Common myeloid progenitor, CD34-positive (primary cell): ENCODE measurements at regions not wholly inside any gene's neighbourhood (a gene's known extent, or its start where the extent isn't known, plus 50 kb on each side); places are given as distances from the start of the nearest gene placed in this dataset.

ENCODE experiments used
- CTCF ChIA-PET: fragments of 350-600 bp; sonication (Branson Sonifier 250); formaldehyde crosslinking; loops from one replicate; lab custom pipeline; 2021; ENCODE audit warnings: antibody characterized with exemption; lab: Charles Lee
- POLR2A ChIA-PET: fragments of 350-600 bp; sonication (Branson Sonifier 250); formaldehyde crosslinking; loops from one replicate; lab custom pipeline; 2021; ENCODE audit warnings: antibody characterized with exemption; lab: Charles Lee
- DNase-seq, 3 donors: peaks; one replicate each; pipeline versions ENCODE4 v3.0.0 to v3.0.0-alpha.2; 2013
- H3K27ac ChIP-seq, 2 experiments: 1 replicate in 1 of 2; 2 replicates in 1 of 2; pipeline ENCODE4 v1.7.0; 2013; ENCODE audit warnings: inconsistent platforms in 2 of 2, low read length in 2 of 2, mild to moderate bottlenecking in 2 of 2, low read depth in 1 of 2, moderate library complexity in 1 of 2; ENCODE audit not compliant: severe bottlenecking in 2 of 2, insufficient read depth in 1 of 2, poor library complexity in 1 of 2
- H3K27me3 ChIP-seq, 5 experiments: replicated peaks in 2 of 5; 1 replicate in 3 of 5; 2 replicates in 2 of 5; pipeline versions ENCODE4 v1.6.1 to v1.7.0; 2013; ENCODE audit warnings: low read length in 4 of 5, mild to moderate bottlenecking in 2 of 5, moderate library complexity in 2 of 5, inconsistent platforms in 1 of 5; ENCODE audit not compliant: insufficient read depth in 5 of 5, control insufficient read depth in 4 of 5
- H3K36me3 ChIP-seq, 4 experiments: 1 replicate in 2 of 4; 2 replicates in 2 of 4; pipeline versions ENCODE4 v1.6.1 to v1.7.0; 2013; ENCODE audit warnings: low read length in 3 of 4, control low read depth in 1 of 4, mild to moderate bottlenecking in 1 of 4; ENCODE audit not compliant: control insufficient read depth in 4 of 4, insufficient read depth in 4 of 4
- H3K4me1 ChIP-seq, 4 experiments: 1 replicate in 3 of 4; 2 replicates in 1 of 4; pipeline versions ENCODE4 v1.6.1 to v1.7.1; 2013; ENCODE audit warnings: low read length in 3 of 4, mild to moderate bottlenecking in 3 of 4, control low read depth in 1 of 4, inconsistent platforms in 1 of 4, moderate library complexity in 1 of 4; ENCODE audit not compliant: control insufficient read depth in 4 of 4, insufficient read depth in 4 of 4; ENCODE audit errors: control extremely low read depth in 1 of 4
- H3K4me3 ChIP-seq, 7 experiments: 1 replicate in 4 of 7; 2 replicates in 3 of 7; pipeline versions ENCODE4 v1.5.1 to v1.7.0; 2013; ENCODE audit warnings: mild to moderate bottlenecking in 7 of 7, low read length in 6 of 7, moderate library complexity in 6 of 7, inconsistent platforms in 2 of 7, low read depth in 2 of 7, control low read depth in 1 of 7; ENCODE audit not compliant: insufficient read depth in 4 of 7, control insufficient read depth in 1 of 7; ENCODE audit errors: extremely low read depth in 1 of 7
- H3K9me3 ChIP-seq, 5 experiments: 1 replicate in 4 of 5; 2 replicates in 1 of 5; pipeline versions ENCODE4 v1.6.1 to v1.7.1; 2013; ENCODE audit warnings: low read length in 4 of 5, mild to moderate bottlenecking in 2 of 5, inconsistent platforms in 1 of 5, low read depth in 1 of 5, moderate library complexity in 1 of 5; ENCODE audit not compliant: control insufficient read depth in 4 of 5, insufficient read depth in 2 of 5; ENCODE audit errors: control extremely low read depth in 1 of 5
- WGBS: methylation state at CpG from one replicate; pipeline ENCODE4 v1.1.5; 2013; ENCODE audit not compliant: insufficient coverage; 5-methylcytosine and 5-hydroxymethylcytosine counted together

GRCh38 chr3:170717410-170718402 is 131.8 kb upstream of the SLC7A14 start:
- ChIA-PET POLR2A (no interaction called here), CTCF (interaction anchor here (1.1 kb wide), 1 partner anchor 13 kb away, joined by 3 read pairs; no protein-coding TSS in a partner anchor)
- Histone ChIP-seq H3K4me1 (no peaks in the 10 kb centered on the region), H3K9me3 (peaks cover 0 to 2% (median 2%) of the 10 kb centered on the region in 5 experiments), H3K27me3 (peaks cover 0 to 3% (median 0%) of the 10 kb centered on the region in 5 experiments), H3K27ac (no peak overlapping the region), H3K4me3 (no peak overlapping the region), H3K36me3 (no peaks in the 10 kb centered on the region)
- WGBS, result 100% methylated on average over 1 of the region's 6 CpGs
- no peak for DNase-seq

- Histone ChIP-seq H3K36me3 (no peaks in the 10 kb centered on the region), H3K9me3 (peaks cover 0 to 2% (median 2%) of the 10 kb centered on the region in 5 experiments), H3K27me3 (peaks cover 0 to 3% (median 2%) of the 10 kb centered on the region in 5 experiments), H3K4me3 (no peak overlapping the region), H3K4me1 (no peaks in the 10 kb centered on the region), H3K27ac (no peak overlapping the region)
- WGBS, result 83% methylated on average over 4 of the region's 5 CpGs
- CTCF ChIA-PET, result no interaction called here
- no peak for DNase-seq
- POLR2A ChIA-PET, result no interaction called here
Observed at GRCh38 chr3:170716172-170716805, 130.4 kb upstream of the SLC7A14 start.

- Histone ChIP-seq H3K27me3 (peaks cover 0 to 3% (median 2%) of the 10 kb centered on the region in 5 experiments), H3K4me1 (no peaks in the 10 kb centered on the region), H3K9me3 (peaks cover 0 to 12% (median 4%) of the 10 kb centered on the region in 5 experiments), H3K36me3 (no peaks in the 10 kb centered on the region), H3K27ac (no peak overlapping the region), H3K4me3 (no peak overlapping the region)
- DNase-seq, result no peak
- POLR2A ChIA-PET, result no interaction called here
- 100% methylated on average over 1 of the region's 3 CpGs for WGBS
- CTCF ChIA-PET, result no interaction called here
Observed at GRCh38 chr3:170714562-170715535, 129.0 kb upstream of the SLC7A14 start.

DNA sequence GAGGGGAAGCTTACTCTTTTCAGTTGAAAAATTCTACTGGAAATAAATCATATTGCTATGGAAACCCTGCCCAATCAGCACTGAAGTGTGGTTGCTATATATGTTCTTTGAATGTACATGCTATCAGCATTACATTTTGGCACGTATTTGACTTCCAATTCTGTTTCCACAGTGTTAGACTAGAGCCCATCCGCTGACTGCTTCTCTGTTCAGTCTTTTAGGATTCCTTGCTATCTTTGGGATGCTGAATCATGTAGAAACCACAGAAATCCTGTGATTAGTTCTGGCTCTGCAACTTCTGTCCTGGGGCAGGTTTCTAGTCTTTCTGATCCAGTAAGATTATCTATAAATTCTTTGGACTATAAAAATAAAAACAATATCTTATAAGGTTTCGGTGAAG is 128.2 kb upstream of the SLC7A14 start:
- no peak overlapping the region for H3K27ac ChIP-seq
- H3K4me1 ChIP-seq, result no peaks in the 10 kb centered on the region
- WGBS, result 95% methylated on average over 2 of the region's 3 CpGs
- H3K36me3 ChIP-seq, result no peaks in the 10 kb centered on the region
- CTCF ChIA-PET, result interaction anchor here (1.0 kb wide), 1 partner anchor 8 kb away, joined by 3 read pairs; no protein-coding TSS in a partner anchor
- H3K27me3 ChIP-seq, result peaks cover 0 to 3% (median 2%) of the 10 kb centered on the region in 5 experiments
- peaks cover 4 to 20% (median 8%) of the 10 kb centered on the region in 5 experiments for H3K9me3 ChIP-seq
- no peak for DNase-seq
- H3K4me3 ChIP-seq, result no peak overlapping the region
- POLR2A ChIA-PET, result no interaction called here

DNA sequence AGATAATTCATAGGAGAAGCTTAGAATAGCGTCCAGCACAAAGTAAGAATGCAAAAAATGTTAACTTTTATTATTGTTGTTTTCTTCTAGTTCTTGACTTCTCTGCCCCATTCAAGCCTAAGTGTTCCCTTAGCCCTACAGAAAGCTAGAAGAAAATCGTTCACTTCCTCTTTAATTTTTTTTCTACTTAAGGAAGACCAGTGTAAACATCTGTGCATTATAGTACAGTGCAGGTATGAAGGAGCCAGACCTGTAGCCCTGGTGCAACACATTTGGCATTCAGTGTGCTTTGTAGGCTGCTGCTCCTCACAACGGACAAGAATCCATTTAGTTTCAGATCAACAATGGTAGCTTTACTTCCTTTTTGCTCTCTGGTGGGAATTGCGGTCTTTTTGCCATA is 127.8 kb upstream of the SLC7A14 start:
- no CpG with 5 or more reads among the region's 4 CpGs for WGBS

DNA sequence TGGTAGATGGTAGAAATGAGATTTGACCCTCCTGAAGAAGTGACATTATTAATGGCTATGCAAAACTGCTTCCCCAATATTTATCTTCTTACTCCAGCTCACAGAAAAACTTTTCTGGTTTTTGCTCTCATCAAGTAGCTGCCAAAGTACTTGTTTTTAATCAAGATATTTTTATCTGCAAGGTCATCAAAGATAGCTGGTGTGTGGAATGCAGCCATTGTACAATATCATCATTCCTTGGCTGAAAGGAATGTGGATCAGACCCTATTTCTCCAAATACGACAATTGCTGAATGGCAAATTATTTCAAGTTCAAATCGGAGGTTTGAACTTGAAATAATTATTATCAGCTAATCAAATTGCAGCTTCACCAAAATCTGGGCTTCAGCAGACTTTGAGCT is 126.9 kb upstream of the SLC7A14 start:
- Histone ChIP-seq H3K4me3 (no peak overlapping the region), H3K36me3 (no peaks in the 10 kb centered on the region), H3K27me3 (peaks cover 0 to 3% (median 2%) of the 10 kb centered on the region in 5 experiments), H3K9me3 (peaks cover 4 to 20% (median 8%) of the 10 kb centered on the region in 5 experiments), H3K4me1 (no peaks in the 10 kb centered on the region), H3K27ac (no peak overlapping the region)
- ChIA-PET POLR2A (no interaction called here), CTCF (no interaction called here)
- DNase-seq, result no peak
- 100% methylated on average over 1 of the region's 2 CpGs for whole genome bisulfite sequencing

More for the DNA sequence above, 127.8 kb upstream of the SLC7A14 start:
- H3K4me3 ChIP-seq, result no peak overlapping the region
- H3K36me3 ChIP-seq, result no peaks in the 10 kb centered on the region
- DNase-seq, result no peak
- H3K27me3 ChIP-seq, result peaks cover 0 to 3% (median 2%) of the 10 kb centered on the region in 5 experiments
- no peak overlapping the region for H3K27ac ChIP-seq
- H3K4me1 ChIP-seq, result no peaks in the 10 kb centered on the region
- CTCF ChIA-PET, result interaction anchor here (1.0 kb wide), 1 partner anchor 9 kb away, joined by 3 read pairs; no protein-coding TSS in a partner anchor
- peaks cover 4 to 20% (median 8%) of the 10 kb centered on the region in 5 experiments for H3K9me3 ChIP-seq
- POLR2A ChIA-PET, result no interaction called here
